Activated CD8-positive, alpha-beta memory T cell treated with anti-CD3 and anti-CD28 coated beads, Interleukin-2, amount 50 U/mL, for 48 hours (primary cell): ENCODE measurements at regions not wholly inside any gene's neighbourhood (a gene's known extent, or its start where the extent isn't known, plus 50 kb on each side); places are given as distances from the start of the nearest gene placed in this dataset.
"Not testable (repeated sequence)": the region's sequence is repeated elsewhere in the genome, so short reads cannot be mapped to it uniquely, and the experiment has no call there.

Experiments
- DNase-seq: peaks from one replicate; pipeline ENCODE4 v3.0.0-alpha.2; 2020

DNA sequence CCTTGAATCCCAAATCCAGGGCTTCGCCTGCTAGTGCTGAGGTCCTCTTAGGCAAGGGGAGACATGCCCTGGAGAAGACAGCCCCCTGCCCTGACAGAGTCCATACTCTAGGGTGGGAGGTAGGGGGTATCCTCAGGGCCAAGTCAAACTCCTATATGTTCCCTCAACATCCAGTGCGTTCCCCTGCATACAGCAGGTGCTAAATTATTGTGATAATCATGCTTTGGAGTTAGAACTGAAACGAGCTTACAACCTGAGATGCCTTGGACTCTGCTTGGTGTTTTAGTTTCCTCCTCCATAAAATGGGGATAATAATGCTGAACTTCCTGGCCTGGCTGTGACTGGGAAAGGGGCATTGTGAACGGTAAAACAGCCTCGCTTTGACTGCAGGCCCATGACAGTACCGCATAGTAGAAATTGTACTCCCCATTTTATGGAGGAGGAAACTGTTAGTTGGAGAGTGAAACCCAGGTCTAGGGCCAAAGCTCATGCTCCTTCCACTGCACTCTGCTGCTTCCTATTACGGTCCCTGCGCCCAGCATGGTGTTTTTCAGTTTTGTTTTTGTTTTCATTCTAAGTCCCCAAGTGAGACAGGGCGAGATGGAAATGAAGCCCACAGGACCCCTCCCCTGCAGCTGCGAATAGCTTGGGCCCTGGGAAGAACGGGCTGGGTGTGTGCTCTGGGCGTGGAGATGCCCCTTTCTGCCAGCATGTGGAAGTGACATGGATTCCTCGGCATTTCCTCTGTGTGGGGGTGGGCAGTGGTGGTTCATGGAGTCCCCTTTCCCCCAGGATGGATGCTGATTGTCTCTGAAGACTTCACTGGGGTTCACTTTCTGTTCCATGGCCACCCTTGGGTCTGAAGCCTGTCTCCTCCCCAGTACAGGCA is 162.5 kb downstream of the VEGFA start:
- DNase-seq: no peak

GRCh38 chr6:43931201-43931600 is 161.2 kb downstream of the VEGFA start:
- no peak for DNase-seq

DNA sequence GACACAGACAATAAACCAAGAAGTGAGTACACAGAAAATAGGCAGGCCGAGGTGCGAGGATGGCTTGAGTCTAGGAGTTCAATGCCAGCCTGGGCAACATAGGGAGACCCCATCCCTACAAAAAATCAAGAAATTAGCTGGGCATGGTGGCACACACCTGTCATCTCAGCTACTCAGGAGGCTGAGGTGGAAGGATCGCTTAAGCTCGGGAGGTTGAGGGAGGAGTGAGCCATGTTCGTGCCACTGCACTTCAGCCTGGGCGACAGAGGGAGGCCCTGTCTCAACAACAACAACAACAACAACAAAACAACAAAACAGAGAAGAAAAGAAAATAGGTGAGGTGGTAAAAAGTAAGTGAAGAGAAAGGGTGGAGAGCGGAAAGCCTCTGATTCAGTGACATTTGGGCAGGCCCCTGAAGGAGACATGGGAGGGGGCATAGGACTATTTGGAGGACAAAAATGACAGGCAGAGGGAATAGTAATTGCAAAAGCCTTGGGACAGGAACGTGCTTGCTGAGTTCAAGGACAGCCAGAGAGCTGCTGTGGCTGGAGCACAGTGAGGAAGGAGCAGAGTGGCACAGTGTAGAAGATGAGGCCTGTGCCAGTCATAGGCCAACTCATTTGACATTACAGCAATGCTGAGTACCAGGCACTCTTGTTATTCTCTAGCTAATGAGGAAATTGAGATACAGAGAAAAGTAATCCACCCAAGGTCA is 160.6 kb downstream of the VEGFA start:
- no peak for DNase-seq

- DNase-seq: no peak
Measured at GRCh38 chr6:43929511-43929910, 159.5 kb downstream of the VEGFA start.

DNA sequence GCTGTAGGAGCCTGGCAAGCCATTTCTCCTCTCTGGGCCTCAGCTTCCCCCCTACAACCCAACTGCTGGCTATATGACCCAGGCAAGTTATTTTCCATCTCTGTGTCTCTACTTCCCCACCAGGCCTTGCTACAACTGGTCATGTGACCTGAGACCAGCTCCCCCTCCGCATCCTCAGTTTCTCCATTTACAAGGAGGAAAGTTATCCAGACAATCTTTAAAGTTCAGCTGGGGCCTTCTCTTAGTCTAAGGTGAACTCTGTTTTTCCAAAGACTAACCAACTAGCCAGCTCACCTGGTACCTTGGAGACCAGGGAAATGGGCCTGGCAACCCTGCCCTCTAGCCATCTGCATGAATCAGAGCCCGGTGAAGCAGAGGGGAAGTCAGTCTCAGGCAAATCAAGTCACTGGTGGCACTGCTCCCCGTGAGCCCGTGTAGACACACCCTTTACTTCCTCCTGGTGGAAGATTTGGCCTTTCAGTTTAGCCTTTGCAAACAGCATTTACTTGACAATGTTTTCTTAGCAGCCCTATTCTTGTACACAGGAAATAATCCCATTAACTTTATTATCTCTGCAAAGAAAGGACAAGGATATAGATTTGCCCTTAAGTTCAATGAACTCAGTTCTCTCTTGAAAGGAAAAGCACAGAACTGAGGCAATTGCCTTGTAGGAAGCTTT is 157.7 kb downstream of the VEGFA start:
- no peak for DNase-seq

DNA sequence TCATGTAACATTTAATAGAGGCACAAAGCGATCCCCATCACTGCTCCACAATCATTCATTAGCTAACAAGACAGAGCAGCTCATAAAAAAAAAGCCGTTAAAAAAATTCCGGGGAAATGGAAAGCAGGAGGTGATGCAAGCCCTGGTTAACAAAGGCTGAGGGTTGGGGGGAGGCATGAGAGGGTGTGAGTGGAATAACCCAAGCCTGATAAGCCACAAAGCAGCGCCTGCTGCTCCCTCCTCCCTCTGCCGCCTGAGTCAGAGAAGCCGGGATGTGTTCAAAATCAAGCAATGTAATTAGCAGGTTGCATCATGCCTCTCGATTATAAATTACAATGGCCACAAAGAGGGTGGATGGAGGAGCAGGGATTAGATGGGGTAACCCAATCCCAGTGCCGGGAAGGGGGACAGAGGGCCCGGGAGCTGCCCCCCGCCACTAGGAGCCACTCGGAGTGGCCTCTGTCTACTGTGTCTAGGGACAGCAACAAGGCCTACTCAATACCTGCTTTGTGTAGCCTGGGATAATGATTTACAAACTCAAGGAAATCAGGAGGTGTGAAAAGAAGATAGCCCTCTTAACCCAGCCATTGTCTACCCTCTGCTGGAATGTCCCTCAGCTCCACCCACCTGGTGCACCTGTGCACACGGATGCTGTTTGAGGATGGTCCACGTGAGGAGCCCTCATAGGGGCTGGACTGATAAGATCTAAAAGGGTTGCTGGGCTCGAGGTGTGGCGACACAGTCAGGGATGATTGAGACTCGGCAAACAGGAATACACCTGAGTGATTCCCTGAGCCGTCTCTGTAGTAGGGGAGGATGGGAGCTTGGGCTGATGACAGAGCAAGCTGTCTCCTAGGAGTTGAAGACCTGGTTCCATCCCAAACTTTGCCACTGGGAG is 156.9 kb downstream of the VEGFA start:
- DNase-seq: no peak

DNA sequence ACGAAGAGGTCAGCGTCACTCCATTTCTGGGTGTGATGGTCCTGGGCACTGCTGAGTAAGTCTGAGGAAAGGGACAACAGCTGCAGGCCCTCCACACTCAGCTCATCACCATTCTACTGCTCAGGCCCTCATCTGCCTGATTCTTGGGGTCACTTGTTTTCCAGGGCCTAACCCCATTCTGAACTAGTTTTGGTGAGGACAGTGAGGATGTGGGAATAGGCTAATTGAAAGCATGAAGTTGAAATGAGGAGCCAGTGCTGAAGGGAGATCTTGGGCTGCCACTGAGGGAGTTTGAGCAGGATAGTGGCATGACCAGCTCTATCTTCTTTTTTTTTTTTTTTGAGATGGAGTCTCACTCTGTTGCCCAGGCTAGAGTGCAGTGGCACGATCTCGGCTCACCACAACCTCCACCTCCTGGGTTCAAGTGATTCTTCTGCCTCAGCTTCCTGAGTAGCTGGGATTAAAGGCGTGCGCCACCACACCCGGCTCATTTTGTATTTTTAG is 155.7 kb downstream of the VEGFA start:
- not testable (repeated sequence) for DNase-seq

DNA sequence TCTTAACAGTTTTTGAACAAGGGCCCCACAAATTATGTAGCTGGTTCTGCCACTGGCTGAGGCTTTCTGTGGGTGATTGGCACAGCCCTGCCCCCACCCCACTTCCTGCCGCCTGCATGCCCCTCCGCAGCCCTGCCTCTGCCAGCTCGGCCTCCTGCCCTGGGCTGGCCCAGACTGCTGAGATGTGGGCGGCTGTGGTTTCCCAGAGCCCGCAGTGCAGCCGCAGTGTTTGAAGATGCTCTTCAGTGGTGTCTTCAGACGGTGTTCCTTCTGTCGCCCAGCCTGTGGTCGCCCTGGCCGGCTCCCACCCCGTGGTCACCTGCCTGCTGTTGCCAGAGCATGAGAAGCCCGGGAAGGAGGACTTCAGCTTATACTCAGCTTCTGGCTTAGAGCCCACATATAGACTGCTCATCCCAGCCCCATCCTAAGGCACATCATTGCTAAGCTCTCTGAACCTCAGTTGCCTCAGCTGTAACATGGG is 154.3 kb downstream of the VEGFA start:
- DNase-seq: peak; percentile 79

DNA sequence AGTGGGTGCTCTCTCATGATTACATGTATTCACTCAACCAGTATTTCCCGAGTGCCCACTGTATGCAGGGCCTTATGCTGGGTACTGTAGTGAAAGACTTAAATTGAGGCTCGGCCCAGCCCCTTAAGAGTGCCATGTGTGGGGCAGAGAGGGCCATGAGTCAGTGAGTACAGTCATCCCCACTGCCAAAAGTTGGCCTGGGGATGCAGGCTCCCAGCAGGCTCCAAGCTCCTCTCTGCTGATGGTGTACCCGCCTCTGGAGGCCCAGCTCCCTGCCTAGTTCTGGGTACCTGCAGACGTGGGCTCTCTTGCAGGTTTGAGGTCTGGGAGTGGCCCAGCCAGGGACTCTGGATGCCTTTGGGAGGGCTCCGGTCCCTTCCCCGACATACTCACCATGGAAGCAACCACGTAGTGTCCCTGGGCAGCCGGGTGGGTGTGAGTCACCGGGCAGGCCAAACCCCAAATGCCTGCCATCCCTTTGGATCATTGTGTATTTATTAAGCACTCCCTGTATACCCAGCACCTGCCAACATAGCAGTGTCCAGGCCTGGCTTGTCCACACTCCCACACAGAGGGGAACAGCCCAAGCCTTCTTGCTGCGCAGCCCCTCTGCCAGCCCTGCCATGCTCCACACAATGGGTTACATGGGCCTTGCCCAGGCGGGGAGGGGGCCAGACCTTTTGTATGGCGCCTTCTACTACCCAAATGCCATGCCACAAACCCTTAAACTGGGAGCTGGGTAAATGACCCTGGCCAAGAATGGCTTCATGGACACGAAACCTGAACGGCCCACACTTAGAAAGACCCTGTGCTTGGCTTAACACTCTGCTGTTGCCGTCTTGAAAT is 153.6 kb downstream of the VEGFA start:
- DNase-seq: no peak

DNA sequence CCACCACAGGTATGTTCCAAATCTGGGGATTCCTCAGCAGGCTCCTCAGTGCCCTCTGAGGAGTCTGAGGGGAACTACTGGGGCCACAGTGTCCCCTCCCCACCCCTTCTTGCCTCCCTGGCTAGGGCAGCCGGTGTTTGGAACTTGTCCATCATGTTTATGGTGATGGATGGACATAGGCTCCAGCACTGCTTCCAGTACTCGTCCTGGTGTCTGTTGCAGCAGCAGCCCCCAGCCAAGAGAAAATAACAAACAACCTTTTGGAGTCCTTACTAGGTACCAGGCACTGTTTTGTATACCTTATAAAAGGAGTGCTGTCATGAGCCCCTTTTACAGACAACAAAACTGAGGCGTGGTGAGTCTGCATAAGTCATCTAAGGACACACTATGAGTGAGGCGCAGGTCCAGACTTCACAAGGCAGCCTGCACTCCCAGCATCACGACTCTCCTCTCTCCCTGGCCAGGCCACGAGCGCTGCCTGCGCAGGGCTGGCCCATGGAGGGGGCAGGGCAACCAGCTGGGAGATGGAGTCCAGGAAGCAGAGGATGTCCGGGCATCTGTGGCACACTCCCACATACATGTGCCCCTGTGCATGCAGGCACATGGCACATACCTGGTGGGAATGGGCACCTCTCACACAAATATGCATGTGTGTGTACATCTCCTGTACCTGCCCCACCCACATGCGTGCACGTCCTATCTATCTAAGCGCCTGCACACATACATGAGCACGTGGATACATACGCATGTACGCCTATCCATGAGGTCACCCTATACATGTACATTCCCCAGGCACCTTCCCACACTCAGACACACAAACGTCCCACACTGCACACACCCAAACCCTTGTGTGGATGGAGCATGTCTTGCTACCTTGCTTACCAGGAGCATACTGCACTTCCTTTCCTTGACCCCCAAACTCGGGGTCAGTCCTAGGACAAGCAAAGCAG is 152.7 kb downstream of the VEGFA start:
- no peak for DNase-seq

GRCh38 chr6:43921548-43922425 is 151.8 kb downstream of the VEGFA start:
- no peak for DNase-seq

DNA sequence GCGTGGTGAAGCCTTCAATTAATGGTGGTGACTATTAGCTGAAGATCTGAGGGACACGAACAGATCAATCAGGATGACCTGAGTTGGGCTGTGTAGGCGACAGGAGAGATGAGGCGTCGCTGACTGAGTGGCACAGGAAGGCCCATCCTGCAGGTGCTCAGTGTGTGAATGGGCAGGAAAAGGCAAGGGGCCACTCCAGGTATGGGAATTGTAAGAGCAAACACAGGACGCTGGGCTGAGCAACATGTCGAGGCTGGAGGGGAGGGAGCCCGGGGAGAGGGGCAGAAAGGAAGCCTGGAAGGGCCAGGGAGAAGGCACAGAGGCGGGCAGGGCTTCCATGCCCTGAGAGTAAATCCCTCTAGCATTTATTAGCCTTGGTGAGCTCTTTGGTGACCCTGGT is 151.0 kb downstream of the VEGFA start:
- DNase-seq: no peak

DNA sequence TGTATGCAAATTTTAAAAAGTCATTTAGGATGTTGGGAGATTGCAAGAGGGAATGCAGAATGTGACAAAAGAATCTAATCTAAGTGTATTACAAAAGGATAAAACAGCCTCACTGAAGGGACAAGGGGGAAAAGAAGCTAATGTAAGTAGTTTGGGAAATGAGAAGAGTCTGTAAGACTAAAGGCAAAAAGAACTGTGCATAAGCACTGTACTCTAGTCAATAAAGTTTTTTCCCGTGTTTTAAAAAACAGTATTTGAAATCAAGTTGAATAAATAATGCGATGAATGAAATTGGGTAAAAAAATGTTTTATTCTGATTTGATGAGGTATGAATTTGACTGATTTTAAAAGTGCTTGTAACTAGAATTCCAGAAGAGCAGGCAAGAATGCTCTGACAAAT is 149.8 kb downstream of the VEGFA start:
- no peak for DNase-seq

DNA sequence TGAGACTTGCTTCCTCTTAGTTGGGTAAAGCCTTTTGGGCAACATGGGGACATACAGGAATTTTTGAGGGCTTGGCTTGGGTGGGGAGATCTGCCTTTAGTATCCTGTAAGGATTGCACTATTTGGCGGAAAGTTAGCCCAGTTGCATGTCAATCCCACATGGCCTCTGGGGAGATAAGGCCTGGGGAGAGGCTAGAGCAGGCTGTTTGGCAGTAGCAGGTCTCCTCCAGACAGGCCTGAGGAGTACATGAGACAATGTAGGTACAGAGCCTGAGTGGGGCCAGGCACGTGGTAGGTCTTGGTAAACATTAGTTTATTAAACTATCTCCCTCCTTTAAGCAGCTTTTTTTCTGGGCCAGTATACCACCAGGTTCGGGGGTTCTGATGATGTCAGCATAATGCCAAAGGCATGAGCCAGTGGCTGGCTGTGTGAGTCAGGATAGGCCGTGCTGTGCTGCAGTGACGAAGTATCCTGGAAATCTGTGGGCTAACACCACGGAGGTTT is 147.9 kb downstream of the VEGFA start:
- no peak for DNase-seq

DNA sequence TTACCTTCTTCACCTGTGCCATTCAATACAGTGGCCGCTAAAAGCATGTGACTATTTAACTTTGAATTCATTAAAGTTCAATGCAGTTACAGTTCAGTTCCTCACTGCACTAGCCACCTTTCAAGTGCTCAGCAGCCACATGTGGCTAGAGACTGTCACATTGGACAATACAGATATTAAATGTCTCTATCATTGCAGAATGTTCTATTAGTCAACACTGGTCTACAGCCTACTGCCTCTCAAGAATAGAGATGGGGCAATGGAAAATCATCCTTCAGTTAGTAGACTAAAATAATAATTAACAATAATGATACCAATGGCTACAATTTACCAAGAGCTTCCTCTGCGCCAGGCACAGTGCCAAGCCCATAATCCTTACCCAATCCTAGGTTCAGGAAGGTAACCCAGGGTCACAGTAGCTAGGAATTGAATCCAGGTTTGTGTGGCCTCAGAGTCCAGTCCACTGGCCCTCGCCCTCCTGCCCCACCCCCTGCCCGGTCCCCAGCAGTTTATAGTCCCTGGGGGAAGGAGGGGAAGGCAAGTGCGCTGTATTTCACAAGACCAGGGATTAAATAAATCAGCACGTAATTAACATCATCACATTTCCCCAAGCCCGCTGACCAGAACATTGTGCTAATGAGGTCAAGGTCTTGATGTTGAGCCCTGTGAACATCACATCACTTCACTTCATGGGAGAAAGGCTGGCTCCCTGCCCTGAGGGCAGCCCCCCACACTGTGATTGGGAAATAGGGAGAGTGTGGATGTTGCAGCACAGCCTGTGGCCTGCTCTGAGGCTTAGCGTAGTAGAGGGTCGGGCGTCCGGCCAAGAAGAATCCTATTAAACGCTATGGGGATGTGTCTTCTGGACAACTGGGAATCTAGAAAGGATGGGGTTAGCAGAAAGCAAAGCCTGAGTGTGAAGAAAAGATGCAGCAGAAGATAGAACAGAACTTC is 147.2 kb downstream of the VEGFA start:
- no peak for DNase-seq

- DNase-seq: no peak
Measured at GRCh38 chr6:43915986-43916923, 146.2 kb downstream of the VEGFA start.
